NB4 (cell line): ENCODE measurements at regions not wholly inside any gene's neighbourhood (a gene's known extent, or its start where the extent isn't known, plus 50 kb on each side); places are given as distances from the start of the nearest gene placed in this dataset.

Experiments
- DNase-seq: peaks from one replicate; pipeline ENCODE4 v3.0.0; 2010; ENCODE audit warnings: low read depth
- H3K4me3 ChIP-seq: one replicate; pipeline ENCODE4 v1.5.1; 2011; ENCODE audit warnings: mild to moderate bottlenecking, low read depth, low read length, moderate library complexity
- CTCF ChIP-seq: IDR thresholded peaks from one replicate; pipeline ENCODE4 v1.5.1; 2012; ENCODE audit warnings: low read depth, low read length
- MAX ChIP-seq: IDR thresholded peaks from 2 replicates; pipeline ENCODE4 v1.6.1; 2011; ENCODE audit warnings: low read depth, low read length
- MYC ChIP-seq: IDR thresholded peaks from 2 replicates; pipeline ENCODE4 v1.6.1; 2011; ENCODE audit warnings: low read depth, low read length
- POLR2A ChIP-seq: IDR thresholded peaks from 2 replicates; pipeline ENCODE4 v1.6.1; 2011; ENCODE audit warnings: mild to moderate bottlenecking; ENCODE audit not compliant: insufficient read length; ENCODE audit errors: extremely low read depth

GRCh38 chr2:21423854-21424253, 300.1 kb downstream of the TDRD15 start:
- no peak overlapping the region for H3K4me3 ChIP-seq
- DNase-seq = no peak
- no peak for TF ChIP-seq MYC
- no peak for TF ChIP-seq POLR2A
- TF ChIP-seq CTCF = no peak
- no peak for TF ChIP-seq MAX

DNA sequence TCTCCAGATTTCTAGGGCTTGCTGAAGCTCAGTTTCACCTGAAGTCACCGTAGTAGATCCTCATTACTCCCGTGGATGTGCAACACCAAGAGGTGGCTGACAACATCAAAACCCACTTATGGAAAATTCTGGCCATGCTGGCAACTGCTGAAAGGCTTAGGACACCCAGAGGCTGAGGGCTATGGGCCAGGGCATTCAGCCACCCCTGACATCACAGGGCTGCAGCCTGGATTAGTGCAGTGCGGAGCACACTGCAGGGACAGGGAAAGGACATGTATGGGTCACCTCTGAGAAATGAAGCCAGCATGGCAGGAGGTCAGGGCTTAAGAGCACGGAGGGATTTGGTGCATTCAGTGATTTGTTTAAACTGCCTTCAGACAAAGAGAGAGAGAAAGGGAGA, 300.6 kb downstream of the TDRD15 start:
- DNase-seq = no peak
- TF ChIP-seq POLR2A (no peak), MAX (no peak), CTCF (no peak), MYC (no peak)
- H3K4me3 ChIP-seq = no peak overlapping the region

DNA sequence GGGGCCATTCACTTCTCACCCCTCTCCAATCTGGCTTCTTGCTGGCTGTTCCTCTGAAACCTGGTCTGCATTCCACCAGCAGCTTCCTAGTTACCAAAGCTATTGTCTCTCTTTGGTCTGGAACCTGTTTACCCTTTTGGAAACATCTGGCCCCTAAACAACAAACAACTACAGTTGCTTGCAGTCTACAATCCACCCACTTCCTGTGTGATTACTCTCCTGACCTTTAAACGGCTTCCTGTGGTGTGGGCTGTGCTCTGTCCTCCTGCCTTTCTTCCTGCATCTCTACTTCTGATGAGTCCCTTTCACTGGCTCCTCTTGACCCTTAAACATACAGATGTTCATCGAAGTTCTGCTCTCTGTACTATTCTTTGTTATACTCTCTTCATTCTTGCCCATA, 303.8 kb downstream of the TDRD15 start:
- TF ChIP-seq MAX (no peak), POLR2A (no peak), CTCF (no peak), MYC (no peak)
- no peak for DNase-seq
- no peak overlapping the region for H3K4me3 ChIP-seq

DNA sequence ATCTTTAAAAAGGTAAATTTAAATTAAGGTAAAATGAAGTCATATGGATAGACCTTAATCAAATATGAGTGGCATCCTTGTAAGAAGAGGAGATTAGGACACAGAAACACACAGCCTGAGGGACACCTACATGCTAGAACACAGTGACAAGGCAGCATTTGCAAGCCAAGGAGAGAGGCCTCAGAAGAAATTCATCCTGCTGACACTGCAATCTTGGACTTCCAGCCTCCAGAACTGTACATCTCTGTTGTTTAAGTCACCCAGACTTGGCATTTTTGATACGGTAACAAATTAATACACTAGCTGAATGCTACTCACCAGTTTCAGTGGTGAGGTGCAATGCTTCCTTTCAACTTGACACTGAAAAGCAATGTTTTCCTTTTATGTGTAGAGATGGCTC, 305.0 kb downstream of the TDRD15 start:
- DNase-seq = no peak
- TF ChIP-seq POLR2A = no peak
- no peak for TF ChIP-seq MAX
- no peak for TF ChIP-seq MYC
- TF ChIP-seq CTCF = no peak
- H3K4me3 ChIP-seq = no peak overlapping the region

- no peak overlapping the region for H3K4me3 ChIP-seq
- TF ChIP-seq MYC (no peak), POLR2A (no peak), MAX (no peak), CTCF (no peak)
- no peak for DNase-seq
Observed at GRCh38 chr2:21429747-21430146, 306.0 kb downstream of the TDRD15 start.

GRCh38 chr2:21431078-21431477, 307.3 kb downstream of the TDRD15 start:
- TF ChIP-seq CTCF (no peak), POLR2A (no peak), MAX (no peak), MYC (no peak)
- no peak for DNase-seq
- H3K4me3 ChIP-seq = no peak overlapping the region
